Omental fat pad (tissue), 3 donors: ENCODE measurements at regions not wholly inside any gene's neighbourhood (a gene's known extent, or its start where the extent isn't known, plus 50 kb on each side); places are given as distances from the start of the nearest gene placed in this dataset.

Experiments
- ATAC-seq: fragments of 150-250 bp; one replicate; pipeline ENCODE4 v1.9.1; 2016; ENCODE audit warnings: mild to moderate bottlenecking, moderate library complexity; ENCODE audit not compliant: low FRiP score
- DNase-seq: peaks from one replicate; pipeline ENCODE4 v3.0.0-alpha.2; 2019; ENCODE audit warnings: low spot score
- TF ChIP-seq, protein P1 (sequence below), 3 donors: fragments of 450-650 bp; IDR thresholded peaks; one replicate each; pipeline ENCODE4 v1.5.1; 2016 to 2017; ENCODE audit warnings: antibody characterized with exemption in 3 of 3, mild to moderate bottlenecking in 3 of 3, moderate library complexity in 2 of 3

DNA sequence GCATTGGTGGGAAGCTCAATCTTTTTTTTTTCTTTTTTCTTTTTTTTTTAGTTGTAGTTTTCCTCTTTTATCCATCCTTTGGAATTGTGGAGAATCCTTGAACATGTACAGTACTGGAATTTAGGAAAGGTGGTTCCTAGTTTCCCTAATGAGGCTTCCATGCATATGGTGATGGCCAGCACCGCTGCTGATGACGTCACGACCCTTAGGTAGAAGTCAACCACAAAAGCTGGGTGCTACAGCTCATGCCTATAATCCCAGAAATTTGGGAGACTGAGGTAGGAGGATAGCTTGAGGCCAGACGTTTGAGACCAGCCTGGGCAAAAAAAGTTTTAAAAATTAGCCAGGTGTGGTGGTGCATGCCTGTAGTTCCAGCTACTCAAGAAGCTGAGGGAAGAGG lies 79.3 kb upstream of the SOX4 start:
- TF ChIP-seq, protein P1, sequence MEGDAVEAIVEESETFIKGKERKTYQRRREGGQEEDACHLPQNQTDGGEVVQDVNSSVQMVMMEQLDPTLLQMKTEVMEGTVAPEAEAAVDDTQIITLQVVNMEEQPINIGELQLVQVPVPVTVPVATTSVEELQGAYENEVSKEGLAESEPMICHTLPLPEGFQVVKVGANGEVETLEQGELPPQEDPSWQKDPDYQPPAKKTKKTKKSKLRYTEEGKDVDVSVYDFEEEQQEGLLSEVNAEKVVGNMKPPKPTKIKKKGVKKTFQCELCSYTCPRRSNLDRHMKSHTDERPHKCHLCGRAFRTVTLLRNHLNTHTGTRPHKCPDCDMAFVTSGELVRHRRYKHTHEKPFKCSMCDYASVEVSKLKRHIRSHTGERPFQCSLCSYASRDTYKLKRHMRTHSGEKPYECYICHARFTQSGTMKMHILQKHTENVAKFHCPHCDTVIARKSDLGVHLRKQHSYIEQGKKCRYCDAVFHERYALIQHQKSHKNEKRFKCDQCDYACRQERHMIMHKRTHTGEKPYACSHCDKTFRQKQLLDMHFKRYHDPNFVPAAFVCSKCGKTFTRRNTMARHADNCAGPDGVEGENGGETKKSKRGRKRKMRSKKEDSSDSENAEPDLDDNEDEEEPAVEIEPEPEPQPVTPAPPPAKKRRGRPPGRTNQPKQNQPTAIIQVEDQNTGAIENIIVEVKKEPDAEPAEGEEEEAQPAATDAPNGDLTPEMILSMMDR (IDR thresholded peaks at IDR 0.05) = no peak
- no peak for ATAC-seq
- no peak for DNase-seq

DNA sequence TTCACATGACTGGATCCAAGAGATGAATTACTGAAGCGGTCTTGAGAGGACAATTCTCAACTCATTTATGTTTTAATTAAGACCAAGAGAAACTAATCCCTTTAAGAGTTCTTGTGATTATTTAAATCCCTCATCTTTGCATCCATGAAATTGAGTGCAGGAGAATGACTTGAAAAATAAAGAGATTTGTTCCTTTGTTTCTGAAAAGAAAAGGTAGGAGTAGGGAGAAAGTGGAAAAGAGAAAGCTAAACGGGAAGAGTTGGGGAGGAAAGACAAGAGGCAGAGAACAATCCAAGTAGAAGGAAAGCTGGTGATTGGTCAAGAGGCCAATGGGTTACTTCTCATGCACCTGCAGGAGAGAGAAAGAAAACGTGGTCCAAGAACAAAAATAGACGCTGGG lies 75.2 kb upstream of the SOX4 start:
- DNase-seq (no peak), ATAC-seq (no peak)
- TF ChIP-seq, protein P1 (IDR thresholded peaks at IDR 0.05) = no peak

DNA sequence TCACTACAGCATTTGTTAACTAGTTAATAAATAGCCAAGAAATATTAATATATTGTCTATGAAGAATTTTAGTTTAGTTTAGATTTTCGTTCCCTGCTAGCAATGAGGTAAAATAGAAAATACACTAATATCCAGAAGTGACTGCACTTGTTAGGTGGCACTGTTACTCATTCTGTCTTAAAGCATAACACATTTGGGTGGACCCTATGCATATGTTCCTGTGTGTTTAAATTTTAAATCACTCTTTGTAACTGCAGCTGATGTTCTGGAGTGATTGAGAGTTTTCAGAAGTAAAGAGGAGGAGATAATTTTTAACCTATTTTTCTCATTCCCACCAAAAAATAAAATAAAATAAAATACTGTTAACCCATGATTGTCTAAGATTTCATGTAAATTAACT lies 73.9 kb upstream of the SOX4 start:
- TF ChIP-seq, protein P1 (IDR thresholded peaks at IDR 0.05) = no peak
- ATAC-seq = no peak
- no peak for DNase-seq

DNA sequence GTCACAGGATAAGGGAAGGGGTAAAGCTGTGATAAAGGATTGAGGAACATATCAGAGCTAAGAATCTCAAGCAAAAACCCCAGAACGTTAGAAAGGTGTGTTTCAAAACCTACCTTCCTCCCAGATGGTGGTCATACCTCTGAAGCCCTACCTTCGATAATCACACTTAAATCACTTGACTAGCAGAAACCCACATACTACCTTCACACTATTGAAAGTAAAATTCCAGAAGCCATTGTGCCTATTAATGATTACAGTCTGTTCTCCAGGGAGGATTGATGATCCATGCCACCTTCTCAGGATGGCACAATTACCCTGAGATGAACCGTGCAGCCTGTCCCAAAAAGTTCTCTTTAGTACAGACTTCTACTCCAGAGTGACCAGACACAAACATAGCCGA lies 72.3 kb upstream of the SOX4 start:
- ATAC-seq (no peak), DNase-seq (no peak)
- TF ChIP-seq, protein P1 (IDR thresholded peaks at IDR 0.05) = no peak

DNA sequence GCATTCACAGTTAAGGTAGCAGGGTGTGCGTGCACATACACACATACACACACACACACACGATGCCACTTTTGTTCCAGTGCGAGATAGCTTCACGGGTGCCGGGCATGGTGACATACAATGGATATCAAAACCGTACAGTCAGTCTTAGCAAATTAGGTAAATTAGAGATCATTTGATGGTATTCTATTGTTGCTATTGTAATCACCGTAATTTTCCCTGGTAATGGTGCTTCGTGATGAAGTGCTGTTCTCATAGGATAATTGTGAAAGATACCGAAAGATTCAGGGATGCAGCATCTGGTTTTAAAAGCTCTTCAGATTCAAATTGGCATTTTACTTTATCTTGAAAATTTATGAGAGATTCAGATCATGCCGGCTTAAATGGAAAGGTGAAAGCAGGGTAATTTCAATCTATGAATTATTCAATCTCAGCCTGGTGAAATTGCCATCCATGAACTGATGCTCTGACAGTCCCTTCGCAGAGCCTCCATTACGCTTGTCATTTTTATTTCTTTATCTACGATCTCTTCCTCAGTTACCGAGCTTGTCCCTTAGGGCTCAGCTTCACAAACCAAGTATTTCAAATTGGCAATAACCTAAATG lies 71.3 kb upstream of the SOX4 start:
- ATAC-seq (no peak), DNase-seq (no peak)
- TF ChIP-seq, protein P1 (IDR thresholded peaks at IDR 0.05) = no peak

DNA sequence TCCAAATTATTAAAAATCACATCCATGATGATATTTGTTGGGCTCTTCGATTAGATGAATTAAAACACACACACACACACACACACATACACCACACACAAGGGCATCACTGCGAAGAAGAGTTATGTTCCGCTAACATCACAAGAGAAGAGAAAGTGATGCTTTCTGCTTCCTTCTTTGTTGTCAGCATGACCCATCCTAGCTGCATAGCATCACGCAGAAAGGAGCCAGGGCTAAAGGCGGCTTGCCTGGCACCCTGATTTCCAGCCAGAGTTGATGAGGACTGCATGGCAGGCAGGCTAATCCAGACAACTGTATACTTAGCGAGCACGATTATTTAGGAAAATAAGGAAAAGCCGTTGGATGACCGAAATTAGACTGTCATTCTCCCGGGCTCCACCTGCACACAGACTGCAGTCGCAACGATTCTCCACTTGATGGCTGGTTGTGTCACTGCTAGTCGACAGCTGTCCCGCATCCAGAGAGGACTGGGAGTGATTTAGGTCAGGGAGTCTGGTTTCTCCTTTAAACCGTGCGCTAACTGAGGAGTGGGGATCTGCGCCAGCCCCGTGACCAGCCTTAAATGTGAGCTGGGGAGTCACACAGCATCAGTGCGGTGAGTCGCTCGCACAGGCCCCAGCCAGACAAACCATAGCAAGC lies 70.6 kb upstream of the SOX4 start:
- DNase-seq (no peak), ATAC-seq (no peak)
- TF ChIP-seq, protein P1 (IDR thresholded peaks at IDR 0.05) = no peak

DNA sequence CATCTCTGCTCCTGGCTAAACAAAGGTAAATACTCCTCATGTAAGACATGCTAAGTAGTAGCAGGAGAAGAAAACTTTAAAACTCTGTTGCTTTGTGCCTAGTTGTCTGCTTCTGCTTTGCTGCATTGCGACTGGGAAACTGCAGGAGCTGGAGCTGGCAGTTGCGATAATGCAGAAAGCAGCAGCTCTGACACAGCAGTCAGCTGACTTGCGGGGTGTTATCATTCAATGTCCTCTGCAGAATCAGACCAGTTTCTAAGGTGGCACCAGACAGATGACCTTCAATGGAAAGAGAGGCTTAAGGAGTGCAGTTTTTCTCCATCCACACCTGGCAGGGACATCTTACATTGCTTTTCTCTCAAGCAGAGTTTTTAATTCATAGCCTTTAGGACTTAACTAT lies 69.9 kb upstream of the SOX4 start:
- TF ChIP-seq, protein P1 (IDR thresholded peaks at IDR 0.05) = no peak
- DNase-seq (no peak), ATAC-seq (no peak)
